A673 (cell line): ENCODE measurements at regions not wholly inside any gene's neighbourhood (a gene's known extent, or its start where the extent isn't known, plus 50 kb on each side); places are given as distances from the start of the nearest gene placed in this dataset.

Source experiments
- EZH2 ChIP-seq: fragments of 200-600 bp; sonication (generic); IDR thresholded peaks from 2 replicates; pipeline ENCODE4 v1.6.1; 2017; ENCODE audit warnings: borderline replicate concordance, low read depth, mild to moderate bottlenecking, mixed read lengths, antibody characterized with exemption, low read length; ENCODE audit not compliant: poor library complexity, severe bottlenecking
- TF ChIP-seq, protein P1 (sequence below): fragments of 300-800, 200-600 bp; sonication (generic); conservative IDR thresholded peaks from 2 replicates; pipeline ENCODE4 v1.5.1; 2017; ENCODE audit warnings: low read depth, mild to moderate bottlenecking, antibody characterized with exemption, low read length, moderate library complexity, mixed read lengths

DNA sequence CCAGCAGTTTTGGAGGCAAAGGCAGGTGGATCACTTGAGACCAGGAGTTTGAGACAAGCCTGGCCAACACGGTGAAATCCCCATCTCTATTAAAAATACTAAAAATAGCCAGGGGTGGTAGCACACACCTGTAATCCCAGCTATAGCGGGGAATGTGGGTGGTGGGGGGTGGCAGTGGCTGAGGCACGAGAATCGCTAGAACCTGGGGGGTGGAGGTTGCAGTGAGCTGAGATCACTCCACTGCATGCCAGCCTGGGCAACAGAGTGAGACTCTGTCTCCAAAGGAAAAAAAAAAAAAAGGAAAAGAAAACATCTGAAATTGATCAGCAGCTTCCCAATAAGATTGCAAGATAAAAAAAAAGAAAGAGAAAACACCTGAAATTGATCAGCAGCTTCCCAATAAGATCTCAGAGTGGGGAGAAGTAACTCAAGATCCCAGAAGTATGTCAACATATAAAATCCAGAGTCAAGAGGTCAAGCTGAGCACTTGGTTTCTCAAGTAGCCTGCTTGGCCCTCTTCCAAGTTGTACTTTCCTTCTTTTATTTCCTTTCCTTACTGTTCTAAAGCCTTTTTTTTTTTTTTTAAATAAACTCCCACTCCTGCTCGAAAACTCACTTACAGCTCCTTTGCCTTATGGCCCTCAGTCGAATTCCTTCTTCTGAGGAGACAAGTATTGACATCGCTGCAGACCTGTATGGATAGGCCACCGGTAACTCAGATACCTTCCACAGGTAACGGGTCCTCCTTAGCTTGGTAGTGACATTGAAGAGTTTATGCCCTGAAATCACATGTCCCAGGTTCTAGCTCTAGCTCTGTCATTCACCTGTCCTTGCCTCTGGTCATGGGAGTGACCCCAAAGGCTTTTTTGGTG, 368.5 kb upstream of the SYNCRIP start:
- TF ChIP-seq EZH2: no peak
- TF ChIP-seq, protein P1, sequence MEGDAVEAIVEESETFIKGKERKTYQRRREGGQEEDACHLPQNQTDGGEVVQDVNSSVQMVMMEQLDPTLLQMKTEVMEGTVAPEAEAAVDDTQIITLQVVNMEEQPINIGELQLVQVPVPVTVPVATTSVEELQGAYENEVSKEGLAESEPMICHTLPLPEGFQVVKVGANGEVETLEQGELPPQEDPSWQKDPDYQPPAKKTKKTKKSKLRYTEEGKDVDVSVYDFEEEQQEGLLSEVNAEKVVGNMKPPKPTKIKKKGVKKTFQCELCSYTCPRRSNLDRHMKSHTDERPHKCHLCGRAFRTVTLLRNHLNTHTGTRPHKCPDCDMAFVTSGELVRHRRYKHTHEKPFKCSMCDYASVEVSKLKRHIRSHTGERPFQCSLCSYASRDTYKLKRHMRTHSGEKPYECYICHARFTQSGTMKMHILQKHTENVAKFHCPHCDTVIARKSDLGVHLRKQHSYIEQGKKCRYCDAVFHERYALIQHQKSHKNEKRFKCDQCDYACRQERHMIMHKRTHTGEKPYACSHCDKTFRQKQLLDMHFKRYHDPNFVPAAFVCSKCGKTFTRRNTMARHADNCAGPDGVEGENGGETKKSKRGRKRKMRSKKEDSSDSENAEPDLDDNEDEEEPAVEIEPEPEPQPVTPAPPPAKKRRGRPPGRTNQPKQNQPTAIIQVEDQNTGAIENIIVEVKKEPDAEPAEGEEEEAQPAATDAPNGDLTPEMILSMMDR: no peak
